Choroid plexus epithelial cell (primary cell): ENCODE measurements at regions not wholly inside any gene's neighbourhood (a gene's known extent, or its start where the extent isn't known, plus 50 kb on each side); places are given as distances from the start of the nearest gene placed in this dataset.

Experiments used
- DNase-seq: peaks from one replicate; pipeline ENCODE4 v3.0.0-alpha.2; 2010; ENCODE audit warnings: low read depth
- H3K4me3 ChIP-seq: 2 replicates; pipeline ENCODE4 v1.5.1; 2011; ENCODE audit warnings: low read depth, mild to moderate bottlenecking, control low read depth, low read length, moderate library complexity
- TF ChIP-seq, protein P1 (sequence below): conservative IDR thresholded peaks from 2 replicates; pipeline ENCODE4 v1.5.1; 2011; ENCODE audit warnings: low read depth, mild to moderate bottlenecking, control low read depth, inconsistent platforms, low read length, moderate library complexity

DNA sequence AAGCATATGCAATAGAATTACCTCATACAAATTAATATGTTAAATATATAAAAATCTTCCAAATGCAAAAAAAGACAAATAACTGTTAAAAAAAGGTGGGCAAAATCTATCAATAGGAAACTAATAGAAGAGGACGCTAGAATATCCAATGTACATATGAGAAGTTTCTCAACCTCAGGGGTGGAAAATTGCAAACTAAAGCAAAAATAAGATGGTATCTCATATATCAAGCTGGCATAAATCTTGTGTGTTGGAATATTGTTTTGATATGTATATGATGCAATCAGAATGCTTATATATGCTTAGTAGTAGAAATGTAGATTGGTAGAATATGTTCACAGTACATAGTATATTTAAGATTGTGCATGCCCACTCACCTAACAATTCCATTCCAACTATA is 395.0 kb upstream of the OPRM1 start:
- no peak overlapping the region for H3K4me3 ChIP-seq
- TF ChIP-seq, protein P1, sequence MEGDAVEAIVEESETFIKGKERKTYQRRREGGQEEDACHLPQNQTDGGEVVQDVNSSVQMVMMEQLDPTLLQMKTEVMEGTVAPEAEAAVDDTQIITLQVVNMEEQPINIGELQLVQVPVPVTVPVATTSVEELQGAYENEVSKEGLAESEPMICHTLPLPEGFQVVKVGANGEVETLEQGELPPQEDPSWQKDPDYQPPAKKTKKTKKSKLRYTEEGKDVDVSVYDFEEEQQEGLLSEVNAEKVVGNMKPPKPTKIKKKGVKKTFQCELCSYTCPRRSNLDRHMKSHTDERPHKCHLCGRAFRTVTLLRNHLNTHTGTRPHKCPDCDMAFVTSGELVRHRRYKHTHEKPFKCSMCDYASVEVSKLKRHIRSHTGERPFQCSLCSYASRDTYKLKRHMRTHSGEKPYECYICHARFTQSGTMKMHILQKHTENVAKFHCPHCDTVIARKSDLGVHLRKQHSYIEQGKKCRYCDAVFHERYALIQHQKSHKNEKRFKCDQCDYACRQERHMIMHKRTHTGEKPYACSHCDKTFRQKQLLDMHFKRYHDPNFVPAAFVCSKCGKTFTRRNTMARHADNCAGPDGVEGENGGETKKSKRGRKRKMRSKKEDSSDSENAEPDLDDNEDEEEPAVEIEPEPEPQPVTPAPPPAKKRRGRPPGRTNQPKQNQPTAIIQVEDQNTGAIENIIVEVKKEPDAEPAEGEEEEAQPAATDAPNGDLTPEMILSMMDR: no peak
- no peak for DNase-seq

DNA sequence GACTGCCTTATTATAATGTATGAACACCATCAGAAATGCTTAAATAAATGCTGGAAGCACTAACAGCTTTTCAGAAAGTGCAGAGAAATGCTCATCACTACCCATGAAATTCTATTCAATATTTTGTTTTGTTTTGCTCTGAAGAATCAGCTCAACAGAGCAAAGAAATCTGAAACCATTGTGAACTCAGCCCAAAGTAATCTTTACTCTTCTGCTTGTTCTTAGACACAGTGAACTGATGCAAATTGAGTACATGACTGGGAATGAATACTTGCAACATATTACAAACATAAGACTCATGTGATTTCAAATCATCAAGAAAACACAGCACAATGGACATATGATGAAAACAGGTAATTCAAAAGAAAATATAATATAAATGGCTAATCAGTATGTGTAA is 404.6 kb upstream of the OPRM1 start:
- DNase-seq: peak; percentile 4
- TF ChIP-seq, protein P1: no peak
- no peak overlapping the region for H3K4me3 ChIP-seq

DNA sequence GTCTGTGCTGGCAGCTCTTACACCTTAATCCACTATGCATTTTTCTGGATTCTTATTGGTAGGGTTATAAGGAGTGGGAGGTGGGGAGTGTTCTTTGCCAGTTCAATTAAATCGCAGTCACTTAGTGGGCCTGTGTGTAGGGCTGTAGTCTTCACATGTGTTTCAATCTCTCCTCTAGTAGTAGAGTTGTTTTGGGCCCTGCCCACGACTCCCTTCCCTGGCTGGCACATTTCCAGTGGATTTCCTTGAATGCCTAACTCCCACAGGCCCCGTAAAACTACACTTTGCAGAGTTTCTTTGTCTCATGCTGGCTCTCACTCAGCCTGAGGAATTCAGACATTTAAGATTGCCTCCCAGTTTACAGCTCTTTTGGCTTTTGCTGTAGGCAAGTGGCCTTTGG is 414.0 kb upstream of the OPRM1 start:
- no peak overlapping the region for H3K4me3 ChIP-seq
- peak; percentile 30 for DNase-seq
- TF ChIP-seq, protein P1: no peak

DNA sequence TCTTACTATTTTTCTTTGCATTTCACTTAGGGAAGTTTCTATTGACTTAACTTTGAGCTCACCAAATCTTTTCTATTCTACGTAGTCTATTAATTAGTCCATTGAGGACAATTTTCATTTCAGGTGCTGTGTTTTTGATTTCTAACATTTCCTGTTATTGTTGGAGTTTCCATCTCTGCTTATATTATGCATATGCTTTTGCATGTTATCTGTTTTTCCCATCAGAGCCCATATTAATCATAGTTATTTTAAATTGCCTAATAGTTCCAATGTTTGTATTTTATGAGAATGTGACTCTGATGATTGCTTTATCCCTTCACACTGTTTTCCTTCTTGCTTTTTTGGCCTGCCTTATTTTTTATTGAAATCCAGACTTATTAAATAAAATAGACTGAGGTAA is 414.5 kb upstream of the OPRM1 start:
- no peak overlapping the region for H3K4me3 ChIP-seq
- TF ChIP-seq, protein P1: no peak
- DNase-seq: no peak

DNA sequence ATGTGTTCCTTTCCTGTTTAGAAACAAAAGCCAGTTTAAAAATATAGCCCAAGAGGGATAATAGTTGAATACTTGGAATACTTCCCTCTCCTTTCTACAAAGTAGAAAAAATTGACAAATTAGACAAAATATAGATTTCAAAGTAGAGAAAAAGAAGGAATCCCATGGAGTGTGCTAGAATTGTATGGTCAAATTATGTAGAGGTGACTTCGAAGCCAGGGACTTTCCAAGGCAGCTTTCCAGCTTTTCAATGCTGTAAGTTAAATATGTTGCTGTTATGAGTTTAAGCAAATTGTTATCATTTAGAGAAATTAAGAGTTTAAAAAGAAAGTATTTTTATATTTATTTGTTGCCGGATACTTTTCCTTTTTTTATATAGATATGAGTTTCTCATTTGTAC is 415.5 kb upstream of the OPRM1 start:
- no peak for DNase-seq
- TF ChIP-seq, protein P1: no peak
- no peak overlapping the region for H3K4me3 ChIP-seq

DNA sequence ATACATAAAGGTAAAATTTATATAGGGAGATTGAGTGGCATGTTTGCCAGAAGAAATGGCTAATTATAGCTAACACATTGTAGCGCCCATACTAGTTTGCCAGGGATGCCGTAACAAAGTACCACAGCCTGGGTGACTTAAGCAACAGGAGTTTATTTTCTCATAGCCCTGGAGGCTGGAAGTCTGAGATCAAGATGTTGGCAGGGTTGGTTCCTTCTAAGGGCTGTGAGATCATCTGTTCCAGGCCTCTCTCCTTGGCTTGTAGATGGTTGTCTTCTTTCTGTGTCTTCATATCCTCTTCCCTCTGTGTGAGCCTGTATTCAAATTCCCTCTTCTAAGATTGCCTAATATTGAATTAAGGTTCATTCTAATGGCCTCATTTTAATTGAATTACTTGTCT is 417.5 kb upstream of the OPRM1 start:
- TF ChIP-seq, protein P1: no peak
- DNase-seq: no peak
- H3K4me3 ChIP-seq: no peak overlapping the region

DNA sequence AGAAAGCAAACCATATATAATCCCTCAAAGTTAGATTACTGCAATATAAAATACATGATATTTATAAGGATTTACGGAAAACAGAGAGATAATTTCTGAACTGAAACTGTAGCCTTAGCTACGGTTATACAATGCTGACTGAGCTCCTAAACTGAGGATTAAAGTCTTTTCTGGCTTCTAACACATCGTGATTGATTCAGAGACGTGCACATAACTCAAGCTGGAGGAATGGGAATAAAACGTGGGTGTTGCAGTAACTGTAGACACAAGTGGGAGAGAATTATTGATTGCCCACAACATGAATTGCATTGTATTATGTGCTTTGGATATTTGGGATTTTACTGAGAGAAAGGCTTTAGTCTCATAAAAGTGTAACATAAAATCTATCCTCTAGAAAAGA is 418.0 kb upstream of the OPRM1 start:
- no peak for DNase-seq
- no peak overlapping the region for H3K4me3 ChIP-seq
- TF ChIP-seq, protein P1: no peak
